Mesendoderm (in vitro differentiated cells): ENCODE measurements at regions not wholly inside any gene's neighbourhood (a gene's known extent, or its start where the extent isn't known, plus 50 kb on each side); places are given as distances from the start of the nearest gene placed in this dataset.

Experiments used
- DNase-seq: peaks from one replicate; pipeline ENCODE4 v3.0.0; 2013
- H2AK5ac ChIP-seq: 2 replicates; pipeline ENCODE4 v1.6.1; 2013; ENCODE audit warnings: low read length, inconsistent platforms
- H2BK120ac ChIP-seq: 2 replicates; pipeline ENCODE4 v1.6.1; 2013; ENCODE audit warnings: low read depth, mild to moderate bottlenecking, low read length, moderate library complexity, mixed read lengths
- H2BK15ac ChIP-seq: replicated peaks from 2 replicates; pipeline ENCODE4 v1.6.1; 2013; ENCODE audit warnings: low read depth, mild to moderate bottlenecking, moderate library complexity
- H2BK5ac ChIP-seq: 2 replicates; pipeline ENCODE4 v1.6.1; 2013; ENCODE audit warnings: low read length, inconsistent platforms
- H3K18ac ChIP-seq: 2 replicates; pipeline ENCODE4 v1.6.1; 2013; ENCODE audit warnings: mild to moderate bottlenecking, low read length, mixed read lengths
- H3K23ac ChIP-seq: one replicate; pipeline ENCODE4 v1.6.1; 2013; ENCODE audit warnings: low read length
- H3K27ac ChIP-seq: 2 replicates; pipeline ENCODE4 v1.5.1; 2013; ENCODE audit warnings: low read depth, mild to moderate bottlenecking, inconsistent platforms, low read length, moderate library complexity
- H3K27me3 ChIP-seq: 2 replicates; pipeline ENCODE4 v1.6.1; 2013; ENCODE audit warnings: low read length, control low read depth, mild to moderate bottlenecking, inconsistent platforms; ENCODE audit not compliant: insufficient read depth, poor library complexity
- H3K36me3 ChIP-seq: 2 replicates; pipeline ENCODE4 v1.6.1; 2013; ENCODE audit warnings: low read length, inconsistent platforms; ENCODE audit not compliant: control insufficient read depth, insufficient read depth
- H3K4ac ChIP-seq: one replicate; pipeline ENCODE4 v1.6.1; 2013; ENCODE audit warnings: low read depth, mild to moderate bottlenecking, low read length, moderate library complexity
- H3K4me1 ChIP-seq: 2 replicates; pipeline ENCODE4 v1.6.1; 2013; ENCODE audit warnings: low read depth, low read length, inconsistent platforms; ENCODE audit not compliant: control insufficient read depth
- H3K4me2 ChIP-seq: 2 replicates; pipeline ENCODE4 v1.6.1; 2013; ENCODE audit warnings: low read length
- H3K4me3 ChIP-seq: 2 replicates; pipeline ENCODE4 v1.5.1; 2013; ENCODE audit warnings: mild to moderate bottlenecking, low read length
- H3K56ac ChIP-seq: one replicate; pipeline ENCODE4 v1.6.1; 2013; ENCODE audit warnings: low read length
- H3K79me1 ChIP-seq: 2 replicates; pipeline ENCODE4 v1.6.1; 2013; ENCODE audit warnings: low read length, inconsistent platforms
- H3K79me2 ChIP-seq: 2 replicates; pipeline ENCODE4 v1.6.1; 2013; ENCODE audit warnings: mild to moderate bottlenecking, low read length; ENCODE audit not compliant: control insufficient read depth, insufficient read depth
- H3K9ac ChIP-seq: 2 replicates; pipeline ENCODE4 v1.6.1; 2013; ENCODE audit warnings: low read length, inconsistent platforms
- H4K5ac ChIP-seq: one replicate; pipeline ENCODE4 v1.6.1; 2013; ENCODE audit warnings: low read length
- H4K8ac ChIP-seq: one replicate; pipeline ENCODE4 v1.6.1; 2013; ENCODE audit warnings: low read depth, mild to moderate bottlenecking, control low read depth, low read length, moderate library complexity
- WGBS: extraction: QIAGEN DNeasy Blood & Tissue Kit; methylation state at CpG from one replicate; pipeline ENCODE4 v1.1.7; 2013; ENCODE audit warnings: low lambda C conversion rate, missing lambda C conversion rate; ENCODE audit not compliant: insufficient coverage; ENCODE audit errors: extremely low coverage; 5-methylcytosine and 5-hydroxymethylcytosine counted together

DNA sequence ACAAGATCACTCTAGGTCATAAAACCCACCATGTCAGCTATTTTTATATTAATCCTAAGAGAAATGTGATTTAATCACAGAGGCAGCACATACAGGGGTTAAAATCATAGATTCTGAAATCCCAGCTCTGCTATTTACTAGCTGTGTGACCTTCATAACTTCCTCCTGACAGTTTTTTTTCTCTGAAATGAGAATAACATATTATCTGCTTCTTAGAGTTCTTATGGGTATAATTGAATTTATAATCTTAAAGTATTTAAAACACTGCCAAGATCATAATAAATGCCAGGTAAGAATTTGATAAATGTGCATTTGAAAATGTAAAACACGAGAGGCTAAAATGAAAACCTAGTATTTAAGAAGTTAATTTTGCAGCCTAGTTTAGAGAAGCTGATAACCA is 722.9 kb downstream of the SLITRK6 start:
- Histone ChIP-seq H2AK5ac (no peak overlapping the region), H3K4me2 (no peak overlapping the region), H3K27me3 (no peaks in the 10 kb centered on the region), H4K8ac (no peak overlapping the region), H3K18ac (no peak overlapping the region), H3K36me3 (no peaks in the 10 kb centered on the region), H3K79me1 (no peaks in the 10 kb centered on the region), H3K4ac (no peak overlapping the region), H3K23ac (no peak overlapping the region), H3K9ac (no peak overlapping the region), H3K56ac (no peak overlapping the region), H2BK120ac (no peak overlapping the region), H2BK5ac (no peak overlapping the region), H3K79me2 (no peaks in the 10 kb centered on the region), H3K4me1 (no peaks in the 10 kb centered on the region), H3K4me3 (no peak overlapping the region), H4K5ac (no peak overlapping the region), H3K27ac (no peak overlapping the region), H2BK15ac (no peak overlapping the region)
- DNase-seq, result no peak
- no CpG with 5 or more reads among the region's 1 CpG for WGBS

GRCh38 chr13:85074543-85075313 is 724.5 kb downstream of the SLITRK6 start:
- no peaks in the 10 kb centered on the region for H3K27me3 ChIP-seq
- no peak overlapping the region for H3K56ac ChIP-seq
- H3K36me3 ChIP-seq, result no peaks in the 10 kb centered on the region
- no peak overlapping the region for H3K4me3 ChIP-seq
- no CpG with 5 or more reads among the region's 5 CpGs for WGBS
- no peak overlapping the region for H3K4ac ChIP-seq
- DNase-seq, result no peak
- H4K8ac ChIP-seq, result no peak overlapping the region
- H2BK5ac ChIP-seq, result no peak overlapping the region
- no peak overlapping the region for H3K9ac ChIP-seq
- no peaks in the 10 kb centered on the region for H3K79me1 ChIP-seq
- H2AK5ac ChIP-seq, result no peak overlapping the region
- no peak overlapping the region for H3K18ac ChIP-seq
- no peak overlapping the region for H3K4me2 ChIP-seq
- H3K23ac ChIP-seq, result no peak overlapping the region
- no peaks in the 10 kb centered on the region for H3K79me2 ChIP-seq
- no peaks in the 10 kb centered on the region for H3K4me1 ChIP-seq
- no peak overlapping the region for H3K27ac ChIP-seq
- H2BK120ac ChIP-seq, result no peak overlapping the region
- H4K5ac ChIP-seq, result no peak overlapping the region
- no peak overlapping the region for H2BK15ac ChIP-seq

DNA sequence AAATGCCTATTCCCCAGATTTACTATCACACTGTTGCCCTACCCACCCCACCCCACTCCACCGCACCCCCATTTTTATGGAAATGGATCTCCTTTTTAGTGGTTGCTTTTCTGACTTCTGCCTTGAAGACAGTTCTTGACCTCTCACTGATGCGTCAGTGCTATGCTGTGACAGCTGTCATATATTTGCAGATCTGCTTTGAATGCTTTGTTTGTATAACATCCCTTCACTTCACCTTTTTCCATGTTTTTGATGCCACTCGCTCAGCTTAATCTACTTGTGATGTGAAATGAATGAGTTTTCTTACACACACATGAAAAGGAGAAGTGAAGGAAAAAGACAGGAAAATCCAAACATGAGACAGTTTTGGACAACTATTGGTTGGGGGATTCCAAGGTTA is 731.0 kb downstream of the SLITRK6 start:
- Histone ChIP-seq H2BK15ac (no peak overlapping the region), H2BK5ac (no peak overlapping the region), H3K4me1 (no peaks in the 10 kb centered on the region), H3K56ac (no peak overlapping the region), H4K8ac (no peak overlapping the region), H3K36me3 (no peaks in the 10 kb centered on the region), H3K18ac (no peak overlapping the region), H3K4me2 (no peak overlapping the region), H2AK5ac (no peak overlapping the region), H2BK120ac (no peak overlapping the region), H3K23ac (no peak overlapping the region), H3K4me3 (no peak overlapping the region), H4K5ac (no peak overlapping the region), H3K79me1 (no peaks in the 10 kb centered on the region), H3K79me2 (no peaks in the 10 kb centered on the region), H3K27ac (no peak overlapping the region), H3K27me3 (no peaks in the 10 kb centered on the region), H3K4ac (no peak overlapping the region), H3K9ac (no peak overlapping the region)
- DNase-seq, result no peak
- WGBS, result no CpG with 5 or more reads among the region's 3 CpGs

GRCh38 chr13:85040215-85040614 is 759.0 kb downstream of the SLITRK6 start:
- H3K56ac ChIP-seq, result no peak overlapping the region
- H3K18ac ChIP-seq, result no peak overlapping the region
- WGBS, result no CpG with 5 or more reads among the region's 1 CpG
- no peaks in the 10 kb centered on the region for H3K36me3 ChIP-seq
- H2AK5ac ChIP-seq, result no peak overlapping the region
- H2BK5ac ChIP-seq, result no peak overlapping the region
- H4K5ac ChIP-seq, result no peak overlapping the region
- H3K27me3 ChIP-seq, result no peaks in the 10 kb centered on the region
- no peak overlapping the region for H3K9ac ChIP-seq
- no peak overlapping the region for H3K4me2 ChIP-seq
- no peak overlapping the region for H2BK15ac ChIP-seq
- no peaks in the 10 kb centered on the region for H3K4me1 ChIP-seq
- peak; percentile 83 for DNase-seq
- no peak overlapping the region for H3K23ac ChIP-seq
- no peak overlapping the region for H2BK120ac ChIP-seq
- H3K79me2 ChIP-seq, result no peaks in the 10 kb centered on the region
- no peak overlapping the region for H3K4ac ChIP-seq
- no peak overlapping the region for H3K4me3 ChIP-seq
- H3K27ac ChIP-seq, result no peak overlapping the region
- H3K79me1 ChIP-seq, result no peaks in the 10 kb centered on the region
- no peak overlapping the region for H4K8ac ChIP-seq

DNA sequence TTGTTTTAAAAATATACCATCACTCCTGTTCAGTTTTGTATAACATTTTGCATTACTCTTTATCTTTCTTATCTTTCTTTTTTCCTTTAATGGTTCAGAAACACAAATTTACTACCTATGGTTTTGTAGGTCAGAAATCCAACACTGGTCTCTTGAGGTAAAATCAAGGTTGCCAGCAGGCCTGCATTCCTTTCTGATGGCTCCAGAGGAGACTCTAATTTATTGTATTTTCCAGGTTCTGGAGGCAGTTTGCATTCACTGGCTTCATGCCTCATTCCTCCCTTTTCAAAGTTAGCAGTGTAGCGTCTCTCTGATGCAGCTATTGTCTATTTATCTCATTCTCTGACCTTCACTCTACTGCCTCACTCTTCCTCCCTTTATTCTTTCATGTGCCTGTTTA is 767.4 kb downstream of the SLITRK6 start:
- no peak overlapping the region for H3K4me3 ChIP-seq
- no peak overlapping the region for H3K9ac ChIP-seq
- no CpG with 5 or more reads among the region's 1 CpG for WGBS

GRCh38 chr13:85028035-85028434 is 771.2 kb downstream of the SLITRK6 start:
- Histone ChIP-seq H4K8ac (no peak overlapping the region), H2BK5ac (no peak overlapping the region), H2BK15ac (no peak overlapping the region), H3K18ac (no peak overlapping the region), H3K79me2 (no peaks in the 10 kb centered on the region), H2BK120ac (no peak overlapping the region), H3K4ac (no peak overlapping the region), H2AK5ac (no peak overlapping the region), H3K27me3 (no peaks in the 10 kb centered on the region), H3K36me3 (no peaks in the 10 kb centered on the region), H3K4me1 (no peaks in the 10 kb centered on the region), H4K5ac (no peak overlapping the region), H3K23ac (no peak overlapping the region), H3K4me3 (no peak overlapping the region), H3K56ac (no peak overlapping the region), H3K9ac (no peak overlapping the region), H3K79me1 (no peaks in the 10 kb centered on the region), H3K27ac (no peak overlapping the region), H3K4me2 (no peak overlapping the region)
- no peak for DNase-seq
- WGBS, result no CpG with 5 or more reads among the region's 3 CpGs

More for the DNA sequence above, 767.4 kb downstream of the SLITRK6 start:
- H2BK15ac ChIP-seq, result no peak overlapping the region
- no peak overlapping the region for H2AK5ac ChIP-seq
- no peaks in the 10 kb centered on the region for H3K27me3 ChIP-seq
- H2BK5ac ChIP-seq, result no peak overlapping the region
- H3K79me2 ChIP-seq, result no peaks in the 10 kb centered on the region
- H3K79me1 ChIP-seq, result no peaks in the 10 kb centered on the region
- no peak overlapping the region for H3K18ac ChIP-seq
- H3K23ac ChIP-seq, result no peak overlapping the region
- no peaks in the 10 kb centered on the region for H3K36me3 ChIP-seq
- no peak overlapping the region for H4K8ac ChIP-seq
- no peak overlapping the region for H3K4me2 ChIP-seq
- H3K56ac ChIP-seq, result no peak overlapping the region
- no peak overlapping the region for H2BK120ac ChIP-seq
- H3K4me1 ChIP-seq, result no peaks in the 10 kb centered on the region
- H3K27ac ChIP-seq, result no peak overlapping the region
- H4K5ac ChIP-seq, result no peak overlapping the region
- no peak for DNase-seq
- H3K4ac ChIP-seq, result no peak overlapping the region
